Body of pancreas (tissue), 4 donors: ENCODE measurements at regions not wholly inside any gene's neighbourhood (a gene's known extent, or its start where the extent isn't known, plus 50 kb on each side); places are given as distances from the start of the nearest gene placed in this dataset.

ENCODE experiments used
- POLR2A ChIP-seq, 3 donors: fragments of 450-650 bp; IDR thresholded peaks; one replicate each; pipeline ENCODE4 v1.6.1; 2016; ENCODE audit warnings: antibody characterized with exemption in 3 of 3, mild to moderate bottlenecking in 2 of 3
- TF ChIP-seq, protein P1 (sequence below), 7 experiments: fragments of 450-650 bp in 4 of 7; fragments of 200-600 bp in 3 of 7; sonication (generic) in 3 of 7; IDR thresholded peaks; one replicate each; pipeline ENCODE4 v1.5.1; 2016 to 2019; ENCODE audit warnings: antibody characterized with exemption in 7 of 7

DNA sequence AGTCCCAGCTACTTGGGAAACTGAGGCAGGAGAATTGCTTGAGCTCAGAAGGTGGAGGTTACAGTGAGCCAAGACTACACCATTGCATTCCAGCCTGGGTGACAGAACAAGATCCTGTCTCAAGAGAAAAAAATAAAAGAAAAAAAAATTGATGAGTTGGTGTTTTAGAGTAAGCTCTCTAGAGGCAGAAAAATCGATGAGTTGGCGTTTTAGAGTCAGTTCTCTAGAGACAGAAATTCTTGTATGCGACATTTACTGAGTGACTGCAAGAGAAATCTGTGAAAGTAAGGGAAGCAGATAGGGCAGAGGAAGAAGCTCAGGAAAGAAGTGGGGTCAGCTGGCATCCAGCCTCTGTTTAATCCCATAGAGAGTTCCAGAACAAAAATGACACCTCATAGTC is 298.7 kb upstream of the ARRDC4 start:
- TF ChIP-seq, protein P1, sequence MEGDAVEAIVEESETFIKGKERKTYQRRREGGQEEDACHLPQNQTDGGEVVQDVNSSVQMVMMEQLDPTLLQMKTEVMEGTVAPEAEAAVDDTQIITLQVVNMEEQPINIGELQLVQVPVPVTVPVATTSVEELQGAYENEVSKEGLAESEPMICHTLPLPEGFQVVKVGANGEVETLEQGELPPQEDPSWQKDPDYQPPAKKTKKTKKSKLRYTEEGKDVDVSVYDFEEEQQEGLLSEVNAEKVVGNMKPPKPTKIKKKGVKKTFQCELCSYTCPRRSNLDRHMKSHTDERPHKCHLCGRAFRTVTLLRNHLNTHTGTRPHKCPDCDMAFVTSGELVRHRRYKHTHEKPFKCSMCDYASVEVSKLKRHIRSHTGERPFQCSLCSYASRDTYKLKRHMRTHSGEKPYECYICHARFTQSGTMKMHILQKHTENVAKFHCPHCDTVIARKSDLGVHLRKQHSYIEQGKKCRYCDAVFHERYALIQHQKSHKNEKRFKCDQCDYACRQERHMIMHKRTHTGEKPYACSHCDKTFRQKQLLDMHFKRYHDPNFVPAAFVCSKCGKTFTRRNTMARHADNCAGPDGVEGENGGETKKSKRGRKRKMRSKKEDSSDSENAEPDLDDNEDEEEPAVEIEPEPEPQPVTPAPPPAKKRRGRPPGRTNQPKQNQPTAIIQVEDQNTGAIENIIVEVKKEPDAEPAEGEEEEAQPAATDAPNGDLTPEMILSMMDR (IDR thresholded peaks at IDR 0.05) = no peak
- TF ChIP-seq POLR2A (IDR thresholded peaks at IDR 0.05) = no peak
